GM20000 (cell line): ENCODE measurements at regions not wholly inside any gene's neighbourhood (a gene's known extent, or its start where the extent isn't known, plus 50 kb on each side); places are given as distances from the start of the nearest gene placed in this dataset.
"Not testable (repeated sequence)": the region's sequence is repeated elsewhere in the genome, so short reads cannot be mapped to it uniquely, and the experiment has no call there.

Experiments
- DNase-seq: peaks from one replicate; pipeline ENCODE4 v3.0.0; 2012; ENCODE audit warnings: low spot score
- CTCF ChIP-seq: IDR thresholded peaks from 2 replicates; pipeline ENCODE4 v1.5.1; 2012; ENCODE audit warnings: mild to moderate bottlenecking, control low read depth; ENCODE audit errors: extremely low read depth, missing control alignments

GRCh38 chr18:78505851-78506461 is 473.7 kb upstream of the SALL3 start:
- DNase-seq, result no peak
- no peak for TF ChIP-seq CTCF

DNA sequence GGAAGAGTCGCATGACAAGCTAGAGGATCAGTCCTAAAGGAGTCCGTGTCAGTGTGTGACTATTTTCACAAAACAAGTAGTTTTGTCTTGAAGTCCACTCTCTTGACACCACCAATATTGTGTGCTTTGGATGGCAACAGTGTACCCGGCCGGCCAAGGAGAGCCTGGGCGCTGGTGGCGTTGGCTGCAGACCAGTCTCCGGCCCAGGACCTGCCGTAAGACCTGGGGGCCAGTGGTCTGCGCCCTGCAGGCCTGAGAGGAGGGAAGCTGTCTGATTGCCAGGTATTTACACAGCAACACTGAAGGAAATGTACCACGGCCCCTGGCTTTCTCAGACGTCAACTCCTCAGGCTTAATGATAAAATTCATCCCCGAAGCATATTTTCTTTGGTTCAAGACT is 472.4 kb upstream of the SALL3 start:
- no peak for DNase-seq
- no peak for TF ChIP-seq CTCF

GRCh38 chr18:78508228-78508824 is 471.3 kb upstream of the SALL3 start:
- not testable (repeated sequence) for DNase-seq

DNA sequence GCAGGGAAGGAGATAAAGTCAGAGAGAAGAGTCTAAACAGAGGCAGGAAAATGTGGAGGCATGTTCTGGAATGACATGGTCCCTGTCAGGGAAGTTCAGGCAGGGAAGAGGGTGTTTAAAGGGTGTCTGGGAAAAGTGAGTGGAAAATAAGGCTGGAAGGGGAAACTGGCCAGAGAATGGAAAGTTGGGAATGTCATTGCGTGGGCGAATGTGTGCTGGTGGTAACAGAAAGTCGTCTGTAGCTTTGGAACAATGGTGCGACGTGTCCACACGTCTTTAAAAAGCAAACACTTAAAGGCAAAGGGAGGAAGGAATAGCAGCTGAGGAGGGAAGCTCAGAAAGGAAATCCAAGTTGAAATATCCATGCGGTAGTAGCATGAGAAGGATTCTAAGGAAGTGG is 469.5 kb upstream of the SALL3 start:
- TF ChIP-seq CTCF, result no peak
- no peak for DNase-seq

DNA sequence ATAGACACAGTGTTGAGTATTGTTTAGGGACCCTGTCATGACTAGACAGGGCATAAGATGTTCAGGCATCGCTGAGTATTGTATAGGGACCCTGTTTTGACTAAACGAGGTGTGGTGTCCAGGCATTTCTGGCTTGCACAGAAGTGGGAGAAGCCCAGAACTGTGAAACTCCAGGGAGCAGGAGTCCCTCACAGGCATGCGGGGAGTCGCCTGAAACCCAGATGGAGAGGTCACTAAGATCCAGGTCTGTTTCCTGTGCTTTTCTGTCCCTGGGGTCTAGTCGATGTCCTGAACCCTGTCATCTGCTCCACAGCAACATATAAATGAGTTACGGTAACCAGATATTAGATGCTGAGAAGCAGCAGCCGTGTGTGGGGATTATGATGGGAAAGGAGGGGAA is 469.0 kb upstream of the SALL3 start:
- no peak for TF ChIP-seq CTCF
- no peak for DNase-seq

- TF ChIP-seq CTCF, result no peak
- DNase-seq, result no peak
Observed at GRCh38 chr18:78511666-78512601, 467.7 kb upstream of the SALL3 start.

GRCh38 chr18:78514910-78515670 is 464.5 kb upstream of the SALL3 start:
- no peak for DNase-seq
- TF ChIP-seq CTCF, result no peak
